GM12878 (cell line): ENCODE measurements at regions not wholly inside any gene's neighbourhood (a gene's known extent, or its start where the extent isn't known, plus 50 kb on each side); places are given as distances from the start of the nearest gene placed in this dataset.

Source experiments
- BACH1 ChIP-seq: fragments of 450-650 bp; IDR thresholded peaks from 2 replicates; pipeline ENCODE4 v1.6.1; 2017; ENCODE audit warnings: mild to moderate bottlenecking, borderline replicate concordance
- CBFB ChIP-seq: IDR thresholded peaks from 2 replicates; pipeline ENCODE4 v1.6.1; 2016; ENCODE audit warnings: antibody characterized with exemption, low read depth
- EGR1 ChIP-seq, 2 experiments: IDR thresholded peaks; 1 replicate in 1 of 2; 2 replicates in 1 of 2; pipeline ENCODE4 v1.6.1; 2011 to 2012; ENCODE audit warnings: low read depth in 2 of 2, low read length in 2 of 2, borderline replicate concordance in 1 of 2, mild to moderate bottlenecking in 1 of 2, moderate library complexity in 1 of 2
- FOS ChIP-seq: IDR thresholded peaks from 3 replicates; pipeline ENCODE4 v1.6.1; 2011; ENCODE audit warnings: borderline replicate concordance; ENCODE audit not compliant: insufficient read length; ENCODE audit errors: extremely low read depth
- JUND ChIP-seq: IDR thresholded peaks from 2 replicates; pipeline ENCODE4 v1.6.1; 2012; ENCODE audit warnings: low read depth, mild to moderate bottlenecking, low read length, improper control_type of control experiment, moderate library complexity
- SMAD1 ChIP-seq: fragments of 450-650 bp; IDR thresholded peaks from 2 replicates; pipeline ENCODE4 v1.6.1; 2018; ENCODE audit warnings: mild to moderate bottlenecking, low read depth; ENCODE audit not compliant: partially characterized antibody
- SUZ12 ChIP-seq: fragments of 200-600 bp; sonication (generic); IDR thresholded peaks from one replicate; pipeline ENCODE4 v1.6.1; 2018; ENCODE audit warnings: antibody characterized with exemption, mild to moderate bottlenecking; ENCODE audit not compliant: unreplicated experiment
- TBL1XR1 ChIP-seq: IDR thresholded peaks from 2 replicates; pipeline ENCODE4 v1.6.1; 2012; ENCODE audit warnings: low read depth, low read length, improper control_type of control experiment
- TCF12 ChIP-seq: IDR thresholded peaks from 2 replicates; pipeline ENCODE4 v1.6.1; 2011; ENCODE audit warnings: low read depth, mild to moderate bottlenecking, low read length
- ZZZ3 ChIP-seq: IDR thresholded peaks from 2 replicates; pipeline ENCODE4 v1.6.1; 2011; ENCODE audit warnings: low read depth; ENCODE audit not compliant: control insufficient read depth, insufficient read length
- TF ChIP-seq, protein P1 (sequence below): IDR thresholded peaks from 2 replicates; pipeline ENCODE4 v1.6.1; 2011; ENCODE audit warnings: borderline replicate concordance, low read depth, mild to moderate bottlenecking, moderate library complexity, mixed read lengths, low read length; ENCODE audit not compliant: insufficient read depth; ENCODE audit errors: extremely low read length
- TF ChIP-seq, protein P2 (sequence below): IDR thresholded peaks from 2 replicates; pipeline ENCODE4 v1.6.1; 2012; ENCODE audit warnings: low read depth, low read length, improper control_type of control experiment

DNA sequence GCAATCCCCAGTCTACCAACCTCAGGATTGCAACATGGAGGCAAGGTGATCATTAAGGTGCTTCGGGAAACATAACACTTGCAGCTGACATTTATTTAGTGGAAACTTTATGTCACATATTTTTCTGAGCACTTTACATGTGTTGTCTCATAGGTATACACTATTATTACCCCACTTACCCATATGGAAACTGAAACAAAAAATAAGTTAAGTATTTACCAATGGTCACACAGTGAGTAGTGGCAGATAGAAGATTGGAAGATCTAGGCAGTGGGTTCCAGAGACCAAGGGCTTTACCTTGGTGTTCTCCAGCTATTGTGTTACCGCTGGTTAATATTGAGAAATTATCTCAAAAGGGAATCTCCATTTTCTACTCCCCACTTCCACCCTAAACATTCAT, 1279.1 kb upstream of the SORCS1 start:
- TF ChIP-seq JUND, result no peak
- no peak for TF ChIP-seq SMAD1
- TF ChIP-seq SUZ12, result no peak
- TF ChIP-seq BACH1, result no peak
- TF ChIP-seq FOS, result no peak
- TF ChIP-seq, protein P1, sequence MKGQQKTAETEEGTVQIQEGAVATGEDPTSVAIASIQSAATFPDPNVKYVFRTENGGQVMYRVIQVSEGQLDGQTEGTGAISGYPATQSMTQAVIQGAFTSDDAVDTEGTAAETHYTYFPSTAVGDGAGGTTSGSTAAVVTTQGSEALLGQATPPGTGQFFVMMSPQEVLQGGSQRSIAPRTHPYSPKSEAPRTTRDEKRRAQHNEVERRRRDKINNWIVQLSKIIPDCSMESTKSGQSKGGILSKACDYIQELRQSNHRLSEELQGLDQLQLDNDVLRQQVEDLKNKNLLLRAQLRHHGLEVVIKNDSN, result no peak
- TF ChIP-seq EGR1 (IDR thresholded peaks at IDR 0.05; ENCODE audit: borderline replicate concordance in 1 of 2, low read depth in 2 of 2, low read length in 2 of 2), result no peak
- TF ChIP-seq TBL1XR1, result no peak
- TF ChIP-seq, protein P2, sequence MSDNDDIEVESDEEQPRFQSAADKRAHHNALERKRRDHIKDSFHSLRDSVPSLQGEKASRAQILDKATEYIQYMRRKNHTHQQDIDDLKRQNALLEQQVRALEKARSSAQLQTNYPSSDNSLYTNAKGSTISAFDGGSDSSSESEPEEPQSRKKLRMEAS, result no peak
- no peak for TF ChIP-seq TCF12
- TF ChIP-seq ZZZ3, result no peak
- no peak for TF ChIP-seq CBFB
